Keratinocyte (primary cell): ENCODE measurements at regions not wholly inside any gene's neighbourhood (a gene's known extent, or its start where the extent isn't known, plus 50 kb on each side); places are given as distances from the start of the nearest gene placed in this dataset.

Experiments used
- DNase-seq: peaks from one replicate; pipeline ENCODE4 v3.0.0-alpha.2; 2011; ENCODE audit warnings: low read depth, missing footprints, low spot score
- FAIRE-seq: peaks from 2 replicates; lab custom pipeline; 2011; peaks lifted over from hg19 to GRCh38; lab: Jason Lieb, UNC
- H2AFZ ChIP-seq: 2 replicates; pipeline ENCODE4 v1.6.0; 2012; ENCODE audit warnings: low read length, control low read depth, inconsistent platforms; ENCODE audit not compliant: control insufficient read depth
- H3K27ac ChIP-seq: 2 replicates; pipeline ENCODE4 v1.5.1; 2011; ENCODE audit warnings: low read length; ENCODE audit not compliant: control insufficient read depth, insufficient read depth
- H3K27me3 ChIP-seq: 3 replicates; pipeline ENCODE4 v1.6.0; 2011; ENCODE audit warnings: low read length; ENCODE audit not compliant: control insufficient read depth, insufficient read depth; ENCODE audit errors: extremely low read depth
- H3K36me3 ChIP-seq, 2 experiments: 2 replicates in 1 of 2; 3 replicates in 1 of 2; pipeline ENCODE4 v1.5.1; 2011; ENCODE audit warnings: low read length in 2 of 2, mild to moderate bottlenecking in 1 of 2; ENCODE audit not compliant: control insufficient read depth in 2 of 2, insufficient read depth in 2 of 2; ENCODE audit errors: extremely low read depth in 1 of 2
- H3K4me1 ChIP-seq: 3 replicates; pipeline ENCODE4 v1.5.1; 2011; ENCODE audit warnings: low read length; ENCODE audit not compliant: control insufficient read depth, insufficient read depth; ENCODE audit errors: extremely low read depth
- H3K4me2 ChIP-seq: 3 replicates; pipeline ENCODE4 v1.6.0; 2011; ENCODE audit warnings: low read depth, low read length; ENCODE audit not compliant: control insufficient read depth, insufficient read depth; ENCODE audit errors: extremely low read depth
- H3K4me3 ChIP-seq, 3 experiments: fragments of 200-600 bp in 1 of 3; sonication (generic) in 1 of 3; 2 replicates in 2 of 3; 3 replicates in 1 of 3; pipeline ENCODE4 v1.5.1; 2011 to 2016; ENCODE audit warnings: low read length in 3 of 3, mild to moderate bottlenecking in 3 of 3, control low read depth in 2 of 3, inconsistent platforms in 1 of 3, low read depth in 1 of 3, mixed read lengths in 1 of 3, mixed run types in 1 of 3, moderate library complexity in 1 of 3; ENCODE audit not compliant: control insufficient read depth in 2 of 3, insufficient read depth in 2 of 3; ENCODE audit errors: extremely low read depth in 1 of 3
- H3K79me2 ChIP-seq: 2 replicates; pipeline ENCODE4 v1.6.0; 2012; ENCODE audit warnings: low read length; ENCODE audit not compliant: control insufficient read depth, insufficient read depth
- H3K9ac ChIP-seq: 3 replicates; pipeline ENCODE4 v1.6.0; 2011; ENCODE audit warnings: low read length; ENCODE audit not compliant: control insufficient read depth, insufficient read depth; ENCODE audit errors: extremely low read depth
- H3K9me1 ChIP-seq: 3 replicates; pipeline ENCODE4 v1.6.0; 2011; ENCODE audit warnings: low read length; ENCODE audit not compliant: control insufficient read depth, insufficient read depth; ENCODE audit errors: extremely low read depth
- H3K9me3 ChIP-seq: 2 replicates; pipeline ENCODE4 v1.5.1; 2012; ENCODE audit warnings: low read depth, low read length; ENCODE audit not compliant: control insufficient read depth
- H4K20me1 ChIP-seq: 3 replicates; pipeline ENCODE4 v1.6.0; 2011; ENCODE audit warnings: low read length; ENCODE audit not compliant: control insufficient read depth, insufficient read depth; ENCODE audit errors: extremely low read depth
- EZH2 ChIP-seq: IDR thresholded peaks from one replicate; pipeline ENCODE4 v1.6.1; 2012; ENCODE audit warnings: inconsistent platforms, mild to moderate bottlenecking, low read length, moderate library complexity
- dilution Hi-C: fragments of 300-500 bp; cut with MboI; formaldehyde crosslinking; loops from one replicate; pipeline ENCODE4 v1.7.0; 2020; ENCODE audit warnings: low sequenced_read_pairs; ENCODE audit not compliant: extremely low pct_ligation_motif_present
- TF ChIP-seq, protein P1 (sequence below), 3 experiments: IDR thresholded peaks in 1 of 3; conservative IDR thresholded peaks in 1 of 3; optimal IDR thresholded peaks in 1 of 3; 2 replicates in 2 of 3; 3 replicates in 1 of 3; pipeline versions ENCODE3 to v1.5.1; 2011; ENCODE audit warnings: low read length in 3 of 3, mild to moderate bottlenecking in 3 of 3, moderate library complexity in 2 of 3, control low read depth in 1 of 3, inconsistent platforms in 1 of 3; ENCODE audit not compliant: insufficient read depth in 2 of 3; ENCODE audit errors: extremely low read depth in 1 of 3

DNA sequence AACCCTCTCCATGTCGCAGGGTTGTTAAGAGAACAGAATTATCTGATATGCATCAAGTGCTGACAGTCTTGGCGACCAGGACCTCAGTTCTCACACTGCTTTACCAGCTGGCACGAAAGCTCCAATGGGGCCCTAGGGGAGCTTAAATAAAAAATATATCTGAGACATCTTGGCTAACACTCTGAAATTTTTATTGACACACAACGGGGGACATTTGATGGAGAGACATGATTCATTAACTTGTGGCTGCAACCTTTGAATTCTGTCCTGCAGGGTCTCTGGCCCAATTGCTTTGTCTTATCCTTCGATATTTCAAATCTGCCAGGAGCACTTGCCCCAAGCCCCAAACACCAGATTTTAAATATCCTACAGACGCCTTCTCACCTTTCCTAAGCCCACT lies 567.0 kb downstream of the AJAP1 start:
- Histone ChIP-seq H3K4me2 (no peak overlapping the region), H3K27me3 (no peaks in the 10 kb centered on the region), H3K27ac (no peak overlapping the region), H3K4me1 (no peaks in the 10 kb centered on the region), H4K20me1 (no peaks in the 10 kb centered on the region), H3K79me2 (no peaks in the 10 kb centered on the region), H3K9ac (no peak overlapping the region), H3K36me3 (no peaks in the 10 kb centered on the region), H2AFZ (no peak overlapping the region), H3K9me3 (no peaks in the 10 kb centered on the region), H3K4me3 (no peak overlapping the region), H3K9me1 (no peaks in the 10 kb centered on the region)
- no peak for DNase-seq
- TF ChIP-seq EZH2, result no peak
- TF ChIP-seq, protein P1, sequence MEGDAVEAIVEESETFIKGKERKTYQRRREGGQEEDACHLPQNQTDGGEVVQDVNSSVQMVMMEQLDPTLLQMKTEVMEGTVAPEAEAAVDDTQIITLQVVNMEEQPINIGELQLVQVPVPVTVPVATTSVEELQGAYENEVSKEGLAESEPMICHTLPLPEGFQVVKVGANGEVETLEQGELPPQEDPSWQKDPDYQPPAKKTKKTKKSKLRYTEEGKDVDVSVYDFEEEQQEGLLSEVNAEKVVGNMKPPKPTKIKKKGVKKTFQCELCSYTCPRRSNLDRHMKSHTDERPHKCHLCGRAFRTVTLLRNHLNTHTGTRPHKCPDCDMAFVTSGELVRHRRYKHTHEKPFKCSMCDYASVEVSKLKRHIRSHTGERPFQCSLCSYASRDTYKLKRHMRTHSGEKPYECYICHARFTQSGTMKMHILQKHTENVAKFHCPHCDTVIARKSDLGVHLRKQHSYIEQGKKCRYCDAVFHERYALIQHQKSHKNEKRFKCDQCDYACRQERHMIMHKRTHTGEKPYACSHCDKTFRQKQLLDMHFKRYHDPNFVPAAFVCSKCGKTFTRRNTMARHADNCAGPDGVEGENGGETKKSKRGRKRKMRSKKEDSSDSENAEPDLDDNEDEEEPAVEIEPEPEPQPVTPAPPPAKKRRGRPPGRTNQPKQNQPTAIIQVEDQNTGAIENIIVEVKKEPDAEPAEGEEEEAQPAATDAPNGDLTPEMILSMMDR (optimal IDR thresholded peaks at IDR 0.05 in 1 of 3, IDR thresholded peaks at IDR 0.05 in 1 of 3, conservative IDR thresholded peaks at IDR 0.05 in 1 of 3; ENCODE audit: extremely low read depth in 1 of 3, insufficient read depth in 2 of 3, low read length in 3 of 3), result no peak
- dilution Hi-C loops, result no loop called here
- no peak for FAIRE-seq

DNA sequence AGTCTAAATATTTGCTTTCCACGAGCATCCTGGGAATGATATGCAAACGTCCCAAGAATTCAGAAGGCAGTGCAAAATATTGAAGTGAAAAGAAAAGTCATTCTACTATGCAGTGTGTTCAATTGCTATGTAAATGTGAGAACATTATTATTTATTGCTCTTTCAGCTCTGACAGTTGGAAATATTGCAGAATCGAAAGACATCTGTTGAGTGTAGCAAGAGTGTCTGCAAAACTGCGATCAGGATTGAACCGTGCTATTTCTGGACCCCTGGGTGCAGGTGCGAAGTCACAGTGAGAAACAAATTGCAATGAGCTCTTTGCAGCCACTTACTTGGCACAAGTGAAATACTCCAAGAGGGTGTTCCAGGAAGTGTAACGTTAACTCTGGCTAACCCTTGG lies 566.4 kb downstream of the AJAP1 start:
- no peak overlapping the region for H3K27ac ChIP-seq
- H3K4me1 ChIP-seq, result no peaks in the 10 kb centered on the region
- H3K27me3 ChIP-seq, result no peaks in the 10 kb centered on the region
- no peak for TF ChIP-seq EZH2
- TF ChIP-seq, protein P1 (optimal IDR thresholded peaks at IDR 0.05 in 1 of 3, IDR thresholded peaks at IDR 0.05 in 1 of 3, conservative IDR thresholded peaks at IDR 0.05 in 1 of 3; ENCODE audit: extremely low read depth in 1 of 3, insufficient read depth in 2 of 3, low read length in 3 of 3), result no peak
- DNase-seq (no peak), FAIRE-seq (no peak)
- dilution Hi-C loops, result no loop called here
- no peaks in the 10 kb centered on the region for H3K9me1 ChIP-seq
- no peaks in the 10 kb centered on the region for H4K20me1 ChIP-seq
- no peak overlapping the region for H3K4me3 ChIP-seq
- H2AFZ ChIP-seq, result no peak overlapping the region
- no peak overlapping the region for H3K4me2 ChIP-seq
- H3K79me2 ChIP-seq, result no peaks in the 10 kb centered on the region
- no peaks in the 10 kb centered on the region for H3K36me3 ChIP-seq
- no peaks in the 10 kb centered on the region for H3K9me3 ChIP-seq
- H3K9ac ChIP-seq, result no peak overlapping the region
